Panc1 (cell line): ENCODE measurements at regions not wholly inside any gene's neighbourhood (a gene's known extent, or its start where the extent isn't known, plus 50 kb on each side); places are given as distances from the start of the nearest gene placed in this dataset.
"Not testable (repeated sequence)": the region's sequence is repeated elsewhere in the genome, so short reads cannot be mapped to it uniquely, and the experiment has no call there.

Source experiments
- POLR2AphosphoS5 ChIP-seq: IDR thresholded peaks from 2 replicates; pipeline ENCODE4 v1.6.1; 2012; ENCODE audit warnings: mild to moderate bottlenecking, low read depth, low read length, moderate library complexity
- TCF7L2 ChIP-seq: IDR thresholded peaks from 2 replicates; pipeline ENCODE4 v1.6.1; 2011; ENCODE audit warnings: mild to moderate bottlenecking, low read depth, low read length, inconsistent platforms
- TF ChIP-seq, protein P1 (sequence below): fragments of 450-650 bp; IDR thresholded peaks from 2 replicates; pipeline ENCODE4 v1.5.1; 2017; ENCODE audit warnings: mild to moderate bottlenecking
- TF ChIP-seq, protein P2 (sequence below), 2 experiments: IDR thresholded peaks; 2 replicates each; pipeline ENCODE4 v1.6.1; 2011 to 2012; ENCODE audit warnings: low read depth in 2 of 2, control low read depth in 1 of 2, low read length in 1 of 2, mild to moderate bottlenecking in 1 of 2, moderate library complexity in 1 of 2; ENCODE audit not compliant: insufficient read depth in 1 of 2

DNA sequence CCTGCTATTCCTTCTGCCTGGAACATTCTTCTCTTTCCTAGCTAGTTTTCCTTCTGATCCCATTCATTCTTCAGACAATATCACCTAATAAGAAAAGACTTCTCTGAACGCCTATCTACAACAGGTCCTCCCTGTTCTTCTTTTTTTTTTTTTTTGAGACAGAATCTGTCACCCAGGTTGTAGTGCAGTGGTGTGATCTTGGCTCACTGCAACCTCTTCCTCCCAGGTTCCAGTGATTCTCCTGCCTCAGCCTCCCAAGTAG lies 208.3 kb downstream of the BCAS1 start:
- TF ChIP-seq, protein P1, sequence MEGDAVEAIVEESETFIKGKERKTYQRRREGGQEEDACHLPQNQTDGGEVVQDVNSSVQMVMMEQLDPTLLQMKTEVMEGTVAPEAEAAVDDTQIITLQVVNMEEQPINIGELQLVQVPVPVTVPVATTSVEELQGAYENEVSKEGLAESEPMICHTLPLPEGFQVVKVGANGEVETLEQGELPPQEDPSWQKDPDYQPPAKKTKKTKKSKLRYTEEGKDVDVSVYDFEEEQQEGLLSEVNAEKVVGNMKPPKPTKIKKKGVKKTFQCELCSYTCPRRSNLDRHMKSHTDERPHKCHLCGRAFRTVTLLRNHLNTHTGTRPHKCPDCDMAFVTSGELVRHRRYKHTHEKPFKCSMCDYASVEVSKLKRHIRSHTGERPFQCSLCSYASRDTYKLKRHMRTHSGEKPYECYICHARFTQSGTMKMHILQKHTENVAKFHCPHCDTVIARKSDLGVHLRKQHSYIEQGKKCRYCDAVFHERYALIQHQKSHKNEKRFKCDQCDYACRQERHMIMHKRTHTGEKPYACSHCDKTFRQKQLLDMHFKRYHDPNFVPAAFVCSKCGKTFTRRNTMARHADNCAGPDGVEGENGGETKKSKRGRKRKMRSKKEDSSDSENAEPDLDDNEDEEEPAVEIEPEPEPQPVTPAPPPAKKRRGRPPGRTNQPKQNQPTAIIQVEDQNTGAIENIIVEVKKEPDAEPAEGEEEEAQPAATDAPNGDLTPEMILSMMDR: not testable (repeated sequence)
- not testable (repeated sequence) for TF ChIP-seq POLR2AphosphoS5, TCF7L2
- TF ChIP-seq, protein P2, sequence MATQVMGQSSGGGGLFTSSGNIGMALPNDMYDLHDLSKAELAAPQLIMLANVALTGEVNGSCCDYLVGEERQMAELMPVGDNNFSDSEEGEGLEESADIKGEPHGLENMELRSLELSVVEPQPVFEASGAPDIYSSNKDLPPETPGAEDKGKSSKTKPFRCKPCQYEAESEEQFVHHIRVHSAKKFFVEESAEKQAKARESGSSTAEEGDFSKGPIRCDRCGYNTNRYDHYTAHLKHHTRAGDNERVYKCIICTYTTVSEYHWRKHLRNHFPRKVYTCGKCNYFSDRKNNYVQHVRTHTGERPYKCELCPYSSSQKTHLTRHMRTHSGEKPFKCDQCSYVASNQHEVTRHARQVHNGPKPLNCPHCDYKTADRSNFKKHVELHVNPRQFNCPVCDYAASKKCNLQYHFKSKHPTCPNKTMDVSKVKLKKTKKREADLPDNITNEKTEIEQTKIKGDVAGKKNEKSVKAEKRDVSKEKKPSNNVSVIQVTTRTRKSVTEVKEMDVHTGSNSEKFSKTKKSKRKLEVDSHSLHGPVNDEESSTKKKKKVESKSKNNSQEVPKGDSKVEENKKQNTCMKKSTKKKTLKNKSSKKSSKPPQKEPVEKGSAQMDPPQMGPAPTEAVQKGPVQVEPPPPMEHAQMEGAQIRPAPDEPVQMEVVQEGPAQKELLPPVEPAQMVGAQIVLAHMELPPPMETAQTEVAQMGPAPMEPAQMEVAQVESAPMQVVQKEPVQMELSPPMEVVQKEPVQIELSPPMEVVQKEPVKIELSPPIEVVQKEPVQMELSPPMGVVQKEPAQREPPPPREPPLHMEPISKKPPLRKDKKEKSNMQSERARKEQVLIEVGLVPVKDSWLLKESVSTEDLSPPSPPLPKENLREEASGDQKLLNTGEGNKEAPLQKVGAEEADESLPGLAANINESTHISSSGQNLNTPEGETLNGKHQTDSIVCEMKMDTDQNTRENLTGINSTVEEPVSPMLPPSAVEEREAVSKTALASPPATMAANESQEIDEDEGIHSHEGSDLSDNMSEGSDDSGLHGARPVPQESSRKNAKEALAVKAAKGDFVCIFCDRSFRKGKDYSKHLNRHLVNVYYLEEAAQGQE (IDR thresholded peaks at IDR 0.05; ENCODE audit: insufficient read depth in 1 of 2, low read depth in 2 of 2, low read length in 1 of 2): not testable (repeated sequence)
